C4-2B (cell line): ENCODE measurements at regions not wholly inside any gene's neighbourhood (a gene's known extent, or its start where the extent isn't known, plus 50 kb on each side); places are given as distances from the start of the nearest gene placed in this dataset.
A peak's percentile ranks its signal among the peaks of the same experiment; 100 is the strongest.

ENCODE experiments used
- H3K27ac ChIP-seq: fragments of 450-650 bp; 2 replicates; pipeline ENCODE4 v1.5.1; 2017
- ZFX ChIP-seq: fragments of 450-650 bp; IDR thresholded peaks from 2 replicates; pipeline ENCODE4 v1.6.1; 2017
- TF ChIP-seq, protein P1 (sequence below): fragments of 450-650 bp; conservative IDR thresholded peaks from 2 replicates; pipeline ENCODE4 v1.5.1; 2017; ENCODE audit warnings: mild to moderate bottlenecking

- TF ChIP-seq, protein P1, sequence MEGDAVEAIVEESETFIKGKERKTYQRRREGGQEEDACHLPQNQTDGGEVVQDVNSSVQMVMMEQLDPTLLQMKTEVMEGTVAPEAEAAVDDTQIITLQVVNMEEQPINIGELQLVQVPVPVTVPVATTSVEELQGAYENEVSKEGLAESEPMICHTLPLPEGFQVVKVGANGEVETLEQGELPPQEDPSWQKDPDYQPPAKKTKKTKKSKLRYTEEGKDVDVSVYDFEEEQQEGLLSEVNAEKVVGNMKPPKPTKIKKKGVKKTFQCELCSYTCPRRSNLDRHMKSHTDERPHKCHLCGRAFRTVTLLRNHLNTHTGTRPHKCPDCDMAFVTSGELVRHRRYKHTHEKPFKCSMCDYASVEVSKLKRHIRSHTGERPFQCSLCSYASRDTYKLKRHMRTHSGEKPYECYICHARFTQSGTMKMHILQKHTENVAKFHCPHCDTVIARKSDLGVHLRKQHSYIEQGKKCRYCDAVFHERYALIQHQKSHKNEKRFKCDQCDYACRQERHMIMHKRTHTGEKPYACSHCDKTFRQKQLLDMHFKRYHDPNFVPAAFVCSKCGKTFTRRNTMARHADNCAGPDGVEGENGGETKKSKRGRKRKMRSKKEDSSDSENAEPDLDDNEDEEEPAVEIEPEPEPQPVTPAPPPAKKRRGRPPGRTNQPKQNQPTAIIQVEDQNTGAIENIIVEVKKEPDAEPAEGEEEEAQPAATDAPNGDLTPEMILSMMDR: no peak
- no peak for TF ChIP-seq ZFX
- H3K27ac ChIP-seq: no peak overlapping the region
Measured at GRCh38 chr2:199707593-199708185, 143.3 kb downstream of the FTCDNL1 start.

DNA sequence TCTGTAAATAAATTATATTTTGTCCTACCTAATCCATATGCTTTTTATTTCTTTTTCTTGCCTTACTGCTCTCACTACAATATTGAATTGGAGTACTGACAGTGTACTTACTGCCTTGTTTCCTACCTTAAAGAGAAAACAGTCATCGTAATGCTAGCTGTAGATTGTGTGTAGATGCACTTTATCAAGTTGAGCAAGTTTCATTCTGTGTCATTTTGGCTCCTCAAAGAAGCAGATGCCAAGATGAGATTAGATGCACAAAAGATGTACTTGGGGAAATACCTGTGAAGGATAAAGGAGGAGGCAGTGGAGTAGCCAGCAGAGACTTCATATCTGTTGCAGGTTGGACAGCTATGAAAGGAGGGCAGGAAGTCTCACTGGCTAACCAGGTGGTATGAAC, 145.5 kb downstream of the FTCDNL1 start:
- H3K27ac ChIP-seq: no peak overlapping the region
- no peak for TF ChIP-seq ZFX
- TF ChIP-seq, protein P1: no peak

DNA sequence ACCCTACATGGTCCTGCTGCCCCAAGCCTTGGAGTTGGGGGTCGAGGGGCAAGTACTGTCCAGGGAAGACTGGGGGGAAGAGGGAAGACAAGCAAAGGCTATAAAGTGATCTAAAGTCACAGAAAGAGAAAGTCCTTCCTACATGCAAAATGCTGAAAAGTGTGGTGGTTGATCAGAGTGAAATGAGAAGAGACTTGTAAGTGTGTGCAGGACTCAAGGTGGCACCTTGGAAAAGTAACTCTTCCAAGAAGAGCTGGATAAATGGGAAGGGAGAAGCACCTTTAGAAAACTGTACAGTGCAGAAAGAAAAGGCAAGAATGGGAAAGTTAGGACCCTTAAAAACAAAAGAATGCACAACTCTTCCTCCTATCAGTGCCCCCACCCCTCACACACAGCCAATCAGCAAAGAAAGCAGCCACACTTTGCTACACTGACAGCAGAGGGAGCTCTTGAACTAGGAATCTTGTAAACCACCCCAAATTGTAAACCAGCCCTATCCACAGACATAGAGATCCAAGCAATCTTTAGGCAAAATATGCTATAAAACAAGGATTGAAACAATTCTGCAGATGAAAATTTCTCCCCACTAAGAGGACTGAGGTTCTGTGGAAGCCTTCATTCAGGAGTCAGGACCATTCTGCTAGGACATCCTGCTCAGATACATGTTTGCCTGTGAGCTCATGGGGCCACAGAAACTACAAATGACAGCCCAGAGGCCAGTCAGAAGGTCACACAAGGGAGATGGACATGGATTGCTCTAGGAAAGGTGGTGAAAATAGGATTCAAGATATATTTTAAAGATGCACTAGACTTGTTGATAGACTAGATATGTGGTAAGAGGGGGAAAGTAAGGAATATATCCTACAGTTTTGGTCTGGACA, 146.4 kb downstream of the FTCDNL1 start:
- no peak for TF ChIP-seq ZFX
- TF ChIP-seq, protein P1: peak; percentile 66

DNA sequence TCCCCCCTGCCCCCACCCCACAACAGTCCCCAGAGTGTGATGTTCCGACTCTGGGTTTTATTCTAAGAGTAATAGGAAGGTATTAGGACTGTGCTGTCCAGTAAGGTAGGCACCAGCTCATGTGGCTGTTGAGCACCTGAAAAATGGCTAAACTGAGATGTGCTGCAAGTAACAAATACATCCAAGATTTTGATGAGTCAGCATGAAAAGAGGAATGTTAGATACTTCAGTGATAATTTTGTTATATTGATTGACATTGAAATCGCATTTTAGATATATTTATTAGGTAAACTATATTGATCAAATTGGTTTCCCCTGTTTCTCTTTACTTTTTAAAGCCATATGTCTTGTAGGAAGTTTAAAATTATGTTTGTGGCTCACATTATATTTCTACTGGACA, 147.8 kb downstream of the FTCDNL1 start:
- H3K27ac ChIP-seq: no peak overlapping the region
- TF ChIP-seq, protein P1: no peak
- no peak for TF ChIP-seq ZFX

More for the DNA sequence above, 146.4 kb downstream of the FTCDNL1 start:
- no peak overlapping the region for H3K27ac ChIP-seq

GRCh38 chr2:199697469-199697868, 153.5 kb downstream of the FTCDNL1 start:
- TF ChIP-seq ZFX: no peak
- TF ChIP-seq, protein P1: no peak
- H3K27ac ChIP-seq: no peak overlapping the region

GRCh38 chr2:199696048-199696447, 154.9 kb downstream of the FTCDNL1 start:
- H3K27ac ChIP-seq: no peak overlapping the region
- TF ChIP-seq, protein P1: no peak
- TF ChIP-seq ZFX: no peak

GRCh38 chr2:199693861-199694260, 157.1 kb downstream of the FTCDNL1 start:
- no peak for TF ChIP-seq ZFX
- TF ChIP-seq, protein P1: no peak
- no peak overlapping the region for H3K27ac ChIP-seq
